ENCODE measurements at regions not wholly inside any gene's neighbourhood (a gene's known extent, or its start where the extent isn't known, plus 50 kb on each side); places are given as distances from the start of the nearest gene placed in this dataset.

DNA sequence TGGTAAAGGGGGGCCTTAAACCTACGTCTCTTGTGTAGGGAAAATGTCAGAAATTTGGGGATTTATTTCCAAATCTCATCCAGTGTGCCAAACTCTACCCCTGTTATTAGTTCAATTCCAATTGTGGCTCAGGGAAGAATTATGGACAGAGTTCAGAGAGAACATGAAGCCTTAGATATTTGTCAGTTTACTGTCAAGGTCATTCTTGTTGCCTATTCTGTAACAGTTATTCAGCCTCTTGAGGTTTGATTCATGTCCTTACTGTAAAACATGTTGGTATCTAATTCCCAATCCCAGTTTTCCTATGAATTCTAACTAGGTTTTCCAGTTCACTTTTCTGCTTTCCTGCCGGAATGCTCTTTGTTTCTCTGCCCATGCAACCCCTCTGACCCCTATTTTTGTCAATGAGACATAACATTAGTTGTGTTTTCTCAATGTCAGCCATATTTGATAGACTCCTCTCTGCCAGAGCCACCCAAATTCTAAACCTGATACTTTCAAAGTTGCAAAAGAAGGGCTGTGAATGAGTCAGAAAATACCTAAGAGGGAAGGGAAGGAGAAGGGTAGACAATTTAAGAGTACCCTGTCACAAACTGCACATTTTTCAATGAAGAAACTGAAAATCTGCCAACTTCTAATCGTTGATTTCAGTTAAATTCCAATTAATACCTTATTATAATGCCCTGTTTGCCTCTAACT is 52.4 kb downstream of the ATOSA start:
- Mint-ChIP-seq H3K4me1 (ENCODE audit: low read depth in 2 of 2) (peaks cover 16 to 39% of the 10 kb centered on the region in 2 donors), H3K36me3 (ENCODE audit: insufficient read depth) (peaks cover 31% of the 10 kb centered on the region), H3K9me3 (no peaks in the 10 kb centered on the region), H3K27me3 (no peaks in the 10 kb centered on the region), H3K27ac (peak overlapping the region; percentile 9 to 71), H3K4me3 (no peak overlapping the region)
- ATAC-seq (replicated peaks) (no peak), DNase-seq (no peak)

DNA sequence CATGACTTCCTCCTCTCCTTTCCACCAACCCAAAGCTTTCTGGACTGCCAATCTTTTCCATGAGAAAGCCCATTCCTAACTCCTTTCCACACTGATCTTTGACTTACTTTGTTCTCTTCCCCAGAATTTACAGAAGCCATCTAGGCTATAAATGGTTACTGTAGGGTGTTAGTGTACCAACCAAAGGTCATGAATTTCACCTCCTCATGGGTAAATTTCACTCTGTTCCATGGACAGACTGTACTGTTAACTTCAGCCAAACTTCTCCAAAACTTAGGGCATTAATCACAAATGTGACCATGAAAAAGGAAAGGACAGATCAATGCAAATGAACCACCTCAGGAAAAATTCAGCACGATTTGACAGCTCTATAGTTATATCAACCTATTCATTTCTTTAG is 54.9 kb downstream of the ATOSA start:
- DNase-seq = no peak
- no peak overlapping the region for H3K27ac Mint-ChIP-seq
- no peak overlapping the region for H3K4me3 Mint-ChIP-seq
- ATAC-seq (replicated peaks) = no peak
- no peaks in the 10 kb centered on the region for H3K27me3 Mint-ChIP-seq
- peaks cover 35% of the 10 kb centered on the region for H3K36me3 Mint-ChIP-seq (ENCODE audit: insufficient read depth)
- H3K4me1 Mint-ChIP-seq (ENCODE audit: low read depth in 2 of 2) = peaks cover 12 to 24% of the 10 kb centered on the region in 2 donors
- no peaks in the 10 kb centered on the region for H3K9me3 Mint-ChIP-seq

DNA sequence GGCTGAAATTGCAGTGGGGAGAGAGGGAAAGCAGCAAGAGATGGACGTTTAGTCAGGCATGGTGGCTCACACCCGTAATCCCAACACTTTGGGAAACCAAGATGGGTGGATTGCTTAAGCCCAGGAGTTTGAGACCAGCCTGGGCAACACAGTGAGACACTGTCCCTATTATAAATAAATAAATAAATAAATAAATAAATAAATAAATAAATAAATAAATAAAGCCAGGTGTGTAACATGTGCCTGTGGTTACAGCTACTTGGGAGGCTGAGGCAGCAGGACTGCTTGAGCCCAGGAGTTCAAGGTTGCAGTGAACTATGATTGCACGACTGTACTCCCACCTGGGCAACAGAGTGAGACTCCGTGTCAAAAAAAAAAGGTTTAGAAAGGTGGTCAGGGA is 54.0 kb upstream of the ARPP19 start:
- DNase-seq (no peak), ATAC-seq (replicated peaks) (no peak)
- H3K36me3 Mint-ChIP-seq (ENCODE audit: insufficient read depth) = peaks cover 42% of the 10 kb centered on the region
- H3K9me3 Mint-ChIP-seq = no peaks in the 10 kb centered on the region
- no peaks in the 10 kb centered on the region for H3K27me3 Mint-ChIP-seq
- peaks cover 11 to 24% of the 10 kb centered on the region in 2 donors for H3K4me1 Mint-ChIP-seq (ENCODE audit: low read depth in 2 of 2)
- no peak overlapping the region for H3K4me3 Mint-ChIP-seq
- peak overlapping the region in 1 of 2 donors; percentile 6 for H3K27ac Mint-ChIP-seq

DNA sequence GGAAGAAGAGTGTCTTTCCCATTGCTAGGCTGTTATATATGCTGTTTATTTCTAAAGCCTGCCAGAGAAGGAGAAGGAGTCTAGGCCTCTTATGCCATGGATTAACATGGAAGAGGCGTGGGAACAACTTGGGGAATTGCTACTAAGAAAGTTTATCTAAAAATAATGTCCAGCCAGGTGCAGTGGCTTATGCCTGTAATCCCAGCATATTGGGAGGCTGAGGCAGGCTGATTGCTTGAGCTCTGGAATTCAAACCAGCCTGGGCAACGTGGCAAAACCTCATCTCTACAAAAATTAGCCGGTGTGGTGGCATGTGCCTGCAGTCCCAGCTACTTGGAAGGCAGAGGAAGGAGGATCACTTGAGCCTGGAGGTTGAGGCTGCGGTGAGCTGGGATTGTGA is 51.7 kb upstream of the ARPP19 start:
- Mint-ChIP-seq H3K4me3 (no peak overlapping the region), H3K36me3 (ENCODE audit: insufficient read depth) (peaks cover 47% of the 10 kb centered on the region), H3K4me1 (ENCODE audit: low read depth in 2 of 2) (peaks cover 6 to 16% of the 10 kb centered on the region in 2 donors)

More for the DNA sequence above, 51.7 kb upstream of the ARPP19 start:
- Mint-ChIP-seq H3K27me3 (no peaks in the 10 kb centered on the region), H3K9me3 (no peaks in the 10 kb centered on the region), H3K27ac (peak overlapping the region; percentile 19 to 24)
- DNase-seq = no peak
- no peak for ATAC-seq (replicated peaks)
